MM.1S (cell line): ENCODE measurements at regions not wholly inside any gene's neighbourhood (a gene's known extent, or its start where the extent isn't known, plus 50 kb on each side); places are given as distances from the start of the nearest gene placed in this dataset.

Experiments
- DNase-seq: peaks from one replicate; pipeline ENCODE4 v3.0.0-alpha.2; 2015
- H2AFZ ChIP-seq: fragments of 300-600 bp; sonication (generic); 2 replicates; pipeline ENCODE4 v1.6.0; 2016; ENCODE audit warnings: antibody characterized with exemption, low read length
- H3F3A ChIP-seq: fragments of 300-600 bp; sonication (generic); 2 replicates; pipeline ENCODE4 v1.6.1; 2016; ENCODE audit warnings: mild to moderate bottlenecking, antibody characterized with exemption, low read length, moderate library complexity, mixed read lengths; ENCODE audit not compliant: insufficient read depth
- H3K27ac ChIP-seq: fragments of 300-600 bp; sonication (generic); 2 replicates; pipeline ENCODE4 v1.5.1; 2016; ENCODE audit warnings: mild to moderate bottlenecking, low read length
- H3K27me3 ChIP-seq: fragments of 300-600 bp; sonication (generic); replicated peaks from 2 replicates; pipeline ENCODE4 v1.6.0; 2016; ENCODE audit warnings: low read length; ENCODE audit not compliant: insufficient read depth
- H3K36me3 ChIP-seq: fragments of 300-600 bp; sonication (generic); replicated peaks from 2 replicates; pipeline ENCODE4 v1.6.1; 2016; ENCODE audit warnings: mild to moderate bottlenecking, low read length, mixed read lengths; ENCODE audit not compliant: insufficient read depth
- H3K4me1 ChIP-seq: fragments of 300-600 bp; sonication (generic); 2 replicates; pipeline ENCODE4 v1.6.1; 2016; ENCODE audit warnings: low read length, mixed read lengths
- H3K4me2 ChIP-seq: fragments of 300-600 bp; sonication (generic); 2 replicates; pipeline ENCODE4 v1.6.0; 2016; ENCODE audit warnings: low read depth, low read length
- H3K4me3 ChIP-seq: fragments of 300-600 bp; sonication (generic); 2 replicates; pipeline ENCODE4 v1.5.1; 2016; ENCODE audit warnings: low read length, mixed read lengths
- H3K79me2 ChIP-seq: fragments of 300-600 bp; sonication (generic); 2 replicates; pipeline ENCODE4 v1.6.1; 2016; ENCODE audit warnings: mixed run types, low read length, mixed read lengths
- H3K9ac ChIP-seq: fragments of 300-600 bp; sonication (generic); 2 replicates; pipeline ENCODE4 v1.6.1; 2016; ENCODE audit warnings: low read length, mixed read lengths
- H3K9me2 ChIP-seq: fragments of 300-600 bp; sonication (generic); replicated peaks from 2 replicates; pipeline ENCODE4 v1.6.1; 2016; ENCODE audit warnings: mild to moderate bottlenecking, low read length, mixed read lengths; ENCODE audit not compliant: insufficient read depth
- H3K9me3 ChIP-seq: fragments of 300-600 bp; sonication (generic); replicated peaks from 2 replicates; pipeline ENCODE4 v1.6.1; 2016; ENCODE audit warnings: mild to moderate bottlenecking, low read length, mixed read lengths; ENCODE audit not compliant: insufficient read depth
- H4K20me1 ChIP-seq: fragments of 300-600 bp; sonication (generic); 2 replicates; pipeline ENCODE4 v1.6.1; 2016; ENCODE audit warnings: mild to moderate bottlenecking, low read length, moderate library complexity, mixed read lengths; ENCODE audit not compliant: insufficient read depth
- CTCF ChIP-seq: fragments of 300-600 bp; sonication (generic); IDR thresholded peaks from 2 replicates; pipeline ENCODE4 v1.5.1; 2016; ENCODE audit warnings: antibody characterized with exemption, low read length, mixed read lengths
- EZH2 ChIP-seq: fragments of 300-600 bp; sonication (generic); optimal IDR thresholded peaks from 2 replicates; pipeline ENCODE3; 2017; ENCODE audit warnings: low read depth, mild to moderate bottlenecking, antibody characterized with exemption, low read length, mixed read lengths
- EZH2phosphoT487 ChIP-seq: fragments of 300-600 bp; sonication (generic); IDR thresholded peaks from 2 replicates; pipeline ENCODE4 v1.6.1; 2018; ENCODE audit warnings: antibody characterized with exemption, low read length

GRCh38 chr2:593356-594026, 83.7 kb downstream of the TMEM18 start:
- Histone ChIP-seq H3F3A (no peaks in the 10 kb centered on the region), H3K4me1 (no peaks in the 10 kb centered on the region), H3K9me3 (no peaks in the 10 kb centered on the region), H3K27ac (no peak overlapping the region), H3K9me2 (no peaks in the 10 kb centered on the region), H3K4me3 (no peak overlapping the region), H3K4me2 (no peak overlapping the region), H3K36me3 (no peaks in the 10 kb centered on the region), H3K79me2 (no peaks in the 10 kb centered on the region), H2AFZ (no peak overlapping the region), H3K9ac (no peak overlapping the region), H4K20me1 (no peaks in the 10 kb centered on the region), H3K27me3 (0 out of 2 replicates have a peak, but pooled peaks cover 4% of the 10 kb centered on the region)
- no peak for DNase-seq
- TF ChIP-seq EZH2 (no peak), CTCF (no peak), EZH2phosphoT487 (no peak)

- Histone ChIP-seq H3K27ac (no peak overlapping the region), H3K27me3 (no peaks in the 10 kb centered on the region), H3K4me2 (no peak overlapping the region), H3K79me2 (no peaks in the 10 kb centered on the region), H3K4me1 (no peaks in the 10 kb centered on the region), H3K9me3 (no peaks in the 10 kb centered on the region), H3K9me2 (no peaks in the 10 kb centered on the region), H3K4me3 (no peak overlapping the region), H3F3A (no peaks in the 10 kb centered on the region), H4K20me1 (no peaks in the 10 kb centered on the region), H3K36me3 (no peaks in the 10 kb centered on the region), H2AFZ (no peak overlapping the region), H3K9ac (no peak overlapping the region)
- no peak for DNase-seq
- no peak for TF ChIP-seq EZH2
- no peak for TF ChIP-seq EZH2phosphoT487
- TF ChIP-seq CTCF: no peak
These were observed 84.5 kb downstream of the TMEM18 start for GRCh38 chr2:592737-593136.

GRCh38 chr2:590214-591175, 86.7 kb downstream of the TMEM18 start:
- H3K9me2 ChIP-seq: no peaks in the 10 kb centered on the region
- H4K20me1 ChIP-seq: no peaks in the 10 kb centered on the region
- H3K4me1 ChIP-seq: no peaks in the 10 kb centered on the region
- H3K9ac ChIP-seq: no peak overlapping the region
- H3F3A ChIP-seq: no peaks in the 10 kb centered on the region
- H2AFZ ChIP-seq: no peak overlapping the region
- no peak for DNase-seq
- H3K27me3 ChIP-seq: no peaks in the 10 kb centered on the region; the same call in 1 of the 2 replicates
- no peak overlapping the region for H3K27ac ChIP-seq
- no peaks in the 10 kb centered on the region for H3K79me2 ChIP-seq
- H3K9me3 ChIP-seq: no peaks in the 10 kb centered on the region
- TF ChIP-seq CTCF (no peak), EZH2phosphoT487 (no peak)
- H3K4me2 ChIP-seq: no peak overlapping the region
- H3K4me3 ChIP-seq: no peak overlapping the region
- no peaks in the 10 kb centered on the region for H3K36me3 ChIP-seq
